GM21619 (cell line): ENCODE measurements at regions not wholly inside any gene's neighbourhood (a gene's known extent, or its start where the extent isn't known, plus 50 kb on each side); places are given as distances from the start of the nearest gene placed in this dataset.

Experiments
- ATAC-seq: cut with Tn5 transposase; IDR thresholded peaks from one replicate; pipeline ENCODE4 v1.9.1; 2021; ENCODE audit not compliant: unreplicated experiment

- no peak for ATAC-seq
Measured at GRCh38 chr10:78445308-78445707, 411.6 kb downstream of the RPS24 start.

GRCh38 chr10:78448470-78448869 is 414.8 kb downstream of the RPS24 start:
- ATAC-seq, result no peak

- ATAC-seq, result no peak
Measured at GRCh38 chr10:78448994-78449418, 415.3 kb downstream of the RPS24 start.

GRCh38 chr10:78449554-78449953 is 415.9 kb downstream of the RPS24 start:
- ATAC-seq, result no peak

GRCh38 chr10:78450239-78450638 is 416.6 kb downstream of the RPS24 start:
- ATAC-seq, result no peak

- ATAC-seq, result no peak
Measured at GRCh38 chr10:78450807-78451485, 417.3 kb downstream of the RPS24 start.

GRCh38 chr10:78451592-78451991 is 417.9 kb downstream of the RPS24 start:
- no peak for ATAC-seq

- ATAC-seq, result no peak
Measured at GRCh38 chr10:78454123-78454645, 420.5 kb downstream of the RPS24 start.

- no peak for ATAC-seq
Measured at GRCh38 chr10:78455236-78455635, 421.6 kb downstream of the RPS24 start.

- no peak for ATAC-seq
Measured at GRCh38 chr10:78455811-78456210, 422.1 kb downstream of the RPS24 start.

- no peak for ATAC-seq
Measured at GRCh38 chr10:78456649-78457400, 423.2 kb downstream of the RPS24 start.

- ATAC-seq, result no peak
Measured at GRCh38 chr10:78457804-78458482, 424.3 kb downstream of the RPS24 start.

GRCh38 chr10:78458983-78459638 is 425.4 kb downstream of the RPS24 start:
- ATAC-seq, result no peak

- no peak for ATAC-seq
Measured at GRCh38 chr10:78459639-78460037, 426.0 kb downstream of the RPS24 start.

- ATAC-seq, result no peak
Measured at GRCh38 chr10:78460204-78460603, 426.5 kb downstream of the RPS24 start.

- no peak for ATAC-seq
Measured at GRCh38 chr10:78461333-78461732, 427.7 kb downstream of the RPS24 start.

- ATAC-seq, result no peak
Measured at GRCh38 chr10:78462176-78462575, 428.5 kb downstream of the RPS24 start.

GRCh38 chr10:78462726-78463228 is 429.1 kb downstream of the RPS24 start:
- ATAC-seq, result no peak

GRCh38 chr10:78464118-78464855 is 430.6 kb downstream of the RPS24 start:
- ATAC-seq, result no peak

GRCh38 chr10:78464856-78465267 is 431.2 kb downstream of the RPS24 start:
- ATAC-seq, result no peak
